Embryonic facial prominence (tissue), 1 donor: ENCODE measurements at regions not wholly inside any gene's neighbourhood (a gene's known extent, or its start where the extent isn't known, plus 50 kb on each side); places are given as distances from the start of the nearest gene placed in this dataset.

Experiments
- DNase-seq: peaks from one replicate; pipeline ENCODE4 v3.0.0-alpha.2; 2016; ENCODE audit errors: extremely low spot score

GRCh38 chr1:221626041-221626440 is 115.8 kb downstream of the DUSP10 start:
- no peak for DNase-seq

GRCh38 chr1:221630236-221630635 is 111.7 kb downstream of the DUSP10 start:
- no peak for DNase-seq

GRCh38 chr1:221631556-221631955 is 110.3 kb downstream of the DUSP10 start:
- DNase-seq: no peak

- no peak for DNase-seq
These were observed 109.8 kb downstream of the DUSP10 start for GRCh38 chr1:221632072-221632471.

- no peak for DNase-seq
These were observed 108.0 kb downstream of the DUSP10 start for GRCh38 chr1:221633841-221634409.

- DNase-seq: no peak
These were observed 107.3 kb downstream of the DUSP10 start for GRCh38 chr1:221634606-221635005.

- DNase-seq: no peak
These were observed 106.6 kb downstream of the DUSP10 start for GRCh38 chr1:221635305-221635704.

- no peak for DNase-seq
These were observed 105.8 kb downstream of the DUSP10 start for GRCh38 chr1:221636096-221636495.

GRCh38 chr1:221636967-221637366 is 104.9 kb downstream of the DUSP10 start:
- no peak for DNase-seq

GRCh38 chr1:221637641-221638041 is 104.2 kb downstream of the DUSP10 start:
- DNase-seq: no peak

GRCh38 chr1:221638595-221638994 is 103.3 kb downstream of the DUSP10 start:
- no peak for DNase-seq

GRCh38 chr1:221641811-221642210 is 100.1 kb downstream of the DUSP10 start:
- DNase-seq: no peak

GRCh38 chr1:221643404-221644144 is 98.3 kb downstream of the DUSP10 start:
- no peak for DNase-seq

- DNase-seq: no peak
These were observed 97.8 kb downstream of the DUSP10 start for GRCh38 chr1:221644145-221644448.

- DNase-seq: no peak
These were observed 97.1 kb downstream of the DUSP10 start for GRCh38 chr1:221644663-221645258.

- no peak for DNase-seq
These were observed 93.7 kb downstream of the DUSP10 start for GRCh38 chr1:221648201-221648600.
